GM21360 (cell line): ENCODE measurements at regions not wholly inside any gene's neighbourhood (a gene's known extent, or its start where the extent isn't known, plus 50 kb on each side); places are given as distances from the start of the nearest gene placed in this dataset.
A peak's percentile ranks its signal among the peaks of the same experiment; 100 is the strongest.

Experiments used
- ATAC-seq: cut with Tn5 transposase; IDR thresholded peaks from one replicate; pipeline ENCODE4 v1.9.1; 2021; ENCODE audit warnings: mild to moderate bottlenecking, moderate library complexity; ENCODE audit not compliant: unreplicated experiment

DNA sequence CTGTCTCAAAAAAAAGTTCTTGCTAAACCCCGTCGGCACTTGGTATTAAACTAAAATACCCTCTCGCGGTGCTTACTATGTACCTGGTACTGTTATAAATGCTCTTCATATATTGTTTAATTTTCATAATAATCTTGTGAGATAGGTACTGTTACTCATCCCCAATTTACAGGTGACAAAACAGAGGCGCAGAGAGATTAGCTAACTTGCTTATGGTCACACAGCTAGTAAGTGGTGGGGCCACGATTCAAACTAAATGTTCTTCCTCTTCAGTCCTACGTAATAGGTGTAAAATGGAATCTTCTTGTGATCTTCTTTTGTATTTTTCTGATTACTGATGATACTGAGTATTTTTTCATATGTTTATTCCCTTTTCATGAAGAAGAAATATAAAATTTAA is 51.3 kb downstream of the TET3 start:
- no peak for ATAC-seq

DNA sequence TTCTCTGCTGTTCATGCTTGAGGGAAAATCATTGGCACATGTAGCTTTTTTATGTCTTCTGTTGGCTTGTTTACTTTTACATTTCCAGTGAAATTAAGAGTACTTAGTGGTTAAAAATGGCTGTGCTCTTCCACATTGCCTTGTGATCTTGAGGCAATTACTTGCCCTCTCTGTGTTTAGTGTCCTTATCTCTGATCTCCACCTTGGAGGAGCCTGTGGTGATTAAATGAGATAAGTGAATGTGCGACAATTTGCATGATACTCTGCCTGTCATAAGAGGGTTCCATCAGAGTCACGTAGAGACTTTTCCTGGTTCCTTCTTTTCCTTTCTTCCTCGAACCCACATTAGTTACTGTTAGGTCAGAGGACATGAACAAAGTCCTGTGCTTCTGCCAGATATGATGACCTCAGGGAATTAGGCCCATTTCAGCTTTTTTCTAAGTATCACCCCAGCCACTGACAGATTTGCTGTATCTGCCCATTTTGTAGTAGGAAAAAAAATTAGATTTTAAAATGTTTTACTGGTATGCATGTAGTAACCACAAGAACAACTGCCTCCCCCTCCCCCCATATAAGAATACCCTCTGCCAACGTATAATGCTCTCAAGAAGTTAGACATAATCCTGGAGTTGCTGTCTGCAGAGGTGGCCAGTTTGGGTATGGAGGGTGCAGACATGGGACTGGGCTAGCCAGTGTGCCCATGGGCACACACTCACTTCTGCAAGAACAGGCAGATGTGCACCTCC is 51.9 kb downstream of the TET3 start:
- no peak for ATAC-seq

DNA sequence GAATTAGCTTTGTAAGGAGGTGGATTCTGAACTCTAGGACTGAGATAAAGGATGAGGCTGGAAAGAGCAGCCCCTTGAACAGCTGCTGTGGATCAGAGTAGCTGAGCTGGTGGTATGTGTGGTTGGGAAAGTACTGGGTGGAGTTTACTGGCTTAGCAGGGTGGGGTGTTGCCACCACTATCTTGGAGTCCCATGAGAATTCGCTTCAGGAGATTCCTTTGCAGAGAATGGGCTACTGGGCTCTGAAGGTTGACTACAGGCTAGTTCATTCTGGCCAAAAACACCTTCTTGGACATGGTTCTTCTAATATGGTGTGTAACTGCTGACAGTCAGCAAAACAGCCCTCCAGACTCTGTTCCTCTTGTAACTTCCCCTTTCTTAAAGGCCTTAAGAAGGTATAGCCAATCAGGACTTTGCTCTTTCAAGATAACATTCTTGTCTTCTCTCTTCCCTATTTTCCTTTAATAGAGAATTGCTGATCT is 52.7 kb downstream of the TET3 start:
- ATAC-seq = peak; percentile 36

DNA sequence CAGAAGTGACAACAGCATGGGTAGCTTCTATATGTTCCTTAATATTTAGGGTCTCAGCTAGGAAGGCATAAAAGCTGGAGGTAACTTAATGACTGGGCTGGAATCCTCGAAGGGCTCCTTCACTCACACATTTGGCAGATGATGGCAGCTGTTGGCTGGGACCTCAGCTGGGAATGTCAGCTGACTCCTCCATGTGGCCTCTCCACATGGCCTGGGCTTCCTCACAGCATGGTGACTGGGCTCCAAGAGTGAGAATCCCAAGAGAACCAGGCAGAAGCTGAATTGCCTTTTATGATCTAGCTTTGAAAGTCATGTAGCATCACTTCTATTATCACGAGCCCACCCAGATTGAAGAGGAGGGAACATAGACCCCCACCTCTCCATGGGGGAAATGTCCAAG is 54.9 kb downstream of the TET3 start:
- no peak for ATAC-seq

DNA sequence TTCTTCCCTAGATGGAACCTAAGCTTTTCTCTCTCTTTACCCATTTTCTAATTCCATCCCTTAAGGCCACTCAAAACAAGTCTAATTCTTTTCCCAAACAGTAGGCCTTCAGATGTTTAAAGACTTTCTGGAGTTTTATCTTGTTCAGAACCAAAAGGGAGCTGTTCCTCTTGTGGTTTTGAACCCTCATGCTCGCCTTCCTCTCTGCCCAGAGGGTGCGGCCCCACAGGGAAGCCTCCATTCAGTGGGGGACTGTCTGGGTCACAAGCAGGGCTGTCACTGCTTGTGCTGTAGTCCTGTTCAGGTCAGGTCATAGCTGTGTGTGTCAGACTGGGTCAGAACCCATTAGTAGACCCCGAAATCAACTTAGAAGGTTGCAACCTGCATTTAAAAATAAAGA is 56.5 kb downstream of the TET3 start:
- no peak for ATAC-seq

DNA sequence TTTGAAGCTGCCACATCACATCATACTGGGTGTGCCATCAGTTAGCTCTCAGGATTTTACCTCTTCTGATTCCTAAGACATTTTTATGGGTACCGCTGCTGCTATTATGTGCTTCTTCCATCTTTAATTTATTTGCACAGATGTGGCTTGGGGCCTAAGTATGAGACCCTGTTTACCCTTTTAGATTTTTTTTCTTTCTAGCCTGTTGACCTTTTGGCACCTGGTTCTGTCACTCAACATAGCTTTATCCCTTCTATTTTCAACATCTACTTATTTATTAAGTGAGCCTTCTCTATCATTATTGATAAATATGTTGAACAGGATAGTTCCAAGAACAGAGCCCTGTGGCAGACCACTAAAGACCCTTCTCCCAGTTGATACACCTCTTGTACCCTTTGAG is 57.0 kb downstream of the TET3 start:
- no peak for ATAC-seq

DNA sequence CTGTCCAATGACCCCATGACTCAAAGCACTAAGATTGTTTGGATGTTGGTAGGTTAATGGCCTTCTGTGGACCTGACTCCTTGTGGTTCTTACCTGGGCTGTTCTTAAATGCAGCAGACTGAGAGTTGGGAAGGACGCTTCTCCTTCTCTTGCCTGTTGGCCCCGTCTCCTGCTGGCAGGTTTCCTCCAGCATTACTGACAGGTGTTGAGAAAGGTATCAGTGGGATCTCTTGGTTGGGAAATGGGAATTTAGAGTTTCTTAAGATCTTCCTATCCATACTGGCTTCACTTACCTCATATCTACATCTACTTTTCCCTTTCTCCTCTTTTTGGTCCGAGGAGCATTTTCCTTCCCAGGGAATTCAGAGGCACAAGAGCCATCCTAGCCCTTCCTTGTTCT is 57.9 kb downstream of the TET3 start:
- ATAC-seq = no peak

DNA sequence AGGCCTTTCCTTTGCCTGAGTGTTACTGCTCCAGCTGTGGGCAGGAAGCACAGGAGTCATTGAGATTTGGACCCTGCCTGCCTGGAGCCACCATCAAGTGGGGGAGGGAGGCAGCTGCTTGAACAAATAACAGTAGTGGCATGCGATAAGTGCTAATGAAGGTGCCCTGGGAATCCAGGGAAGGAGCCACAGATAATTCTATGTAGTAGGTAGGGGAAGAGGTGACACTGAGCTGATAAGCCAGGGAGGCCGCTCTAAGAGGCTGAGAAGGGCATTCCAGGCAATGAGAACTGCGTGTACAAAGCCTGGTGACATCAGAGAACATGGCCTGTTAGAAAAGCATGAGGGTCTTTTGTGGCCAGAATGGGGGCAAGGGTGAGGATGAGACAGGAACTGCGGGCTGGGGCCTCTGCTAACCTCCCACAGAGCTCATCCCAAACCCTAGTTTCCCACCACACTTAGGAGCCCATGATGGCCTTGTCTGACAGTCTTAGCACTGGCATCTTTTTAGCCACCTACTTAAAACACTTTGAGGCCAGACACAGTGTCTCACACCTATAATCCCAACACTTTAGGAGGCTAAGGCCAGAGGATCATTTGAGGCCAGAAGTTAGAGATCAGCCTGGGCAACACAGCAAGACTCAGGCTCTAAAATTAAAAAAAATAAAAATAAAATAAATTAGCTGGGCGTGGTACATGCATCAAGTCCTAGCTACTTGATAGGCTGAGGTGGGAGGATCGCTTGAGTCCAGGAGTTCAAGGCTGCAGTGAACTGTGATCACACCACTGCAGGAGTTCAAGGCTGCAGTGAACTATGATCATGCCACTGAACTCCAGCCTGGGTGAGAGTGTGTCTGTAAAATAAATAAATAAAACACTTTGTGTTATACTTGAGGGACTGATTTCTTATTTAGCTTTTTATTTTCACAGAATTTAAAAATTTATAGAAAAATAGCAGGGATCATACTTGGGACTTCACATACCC is 58.9 kb downstream of the TET3 start:
- ATAC-seq = no peak

DNA sequence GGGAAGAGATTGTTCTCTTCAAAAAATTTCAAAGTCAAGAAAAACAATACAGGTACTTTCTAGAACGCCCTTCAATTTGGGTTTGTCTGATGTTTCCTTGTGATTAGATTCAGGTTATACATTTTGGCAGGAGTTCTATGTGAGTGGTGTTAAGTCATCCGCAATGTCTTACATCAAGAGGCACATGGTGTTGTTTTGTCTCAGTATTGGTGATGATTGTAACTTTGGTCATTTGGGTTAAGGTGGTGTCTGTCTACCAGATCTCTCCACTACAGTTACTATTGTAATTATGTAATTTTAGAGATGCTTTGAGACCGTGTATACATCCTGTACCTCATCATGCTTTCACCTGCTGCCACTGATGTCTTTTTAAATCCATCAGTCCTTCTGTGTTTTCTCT is 60.3 kb downstream of the TET3 start:
- ATAC-seq = no peak

DNA sequence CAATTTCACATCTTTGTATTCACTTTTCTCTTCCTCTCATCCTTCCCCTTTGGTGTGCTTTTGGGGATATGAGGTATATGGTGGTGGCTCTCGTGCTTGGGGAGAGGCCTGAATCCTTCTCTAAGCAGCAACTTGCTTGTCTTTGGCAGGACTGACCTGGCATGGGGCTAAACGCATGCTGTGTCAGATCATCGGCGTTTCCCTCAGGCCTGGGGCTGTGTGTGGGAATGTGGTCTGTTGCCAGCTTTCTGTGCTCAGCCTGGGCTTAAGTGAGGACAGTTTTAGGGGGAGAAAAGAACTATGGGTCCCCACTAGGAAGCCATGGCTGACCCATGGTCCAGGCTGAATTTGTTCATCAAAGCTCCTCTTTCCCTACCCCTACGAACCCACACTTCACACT is 60.7 kb downstream of the TET3 start:
- no peak for ATAC-seq

DNA sequence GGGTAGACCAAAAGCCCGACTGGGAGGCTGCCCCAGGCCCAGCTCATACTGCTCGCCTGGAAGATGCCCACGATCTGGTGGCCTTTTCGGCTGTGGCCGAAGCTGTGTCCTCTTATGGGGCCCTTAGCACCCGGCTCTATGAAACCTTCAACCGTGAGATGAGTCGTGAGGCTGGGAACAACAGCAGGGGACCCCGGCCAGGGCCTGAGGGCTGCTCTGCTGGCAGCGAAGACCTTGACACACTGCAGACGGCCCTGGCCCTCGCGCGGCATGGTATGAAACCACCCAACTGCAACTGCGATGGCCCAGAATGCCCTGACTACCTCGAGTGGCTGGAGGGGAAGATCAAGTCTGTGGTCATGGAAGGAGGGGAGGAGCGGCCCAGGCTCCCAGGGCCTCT is 61.7 kb downstream of the TET3 start:
- no peak for ATAC-seq

DNA sequence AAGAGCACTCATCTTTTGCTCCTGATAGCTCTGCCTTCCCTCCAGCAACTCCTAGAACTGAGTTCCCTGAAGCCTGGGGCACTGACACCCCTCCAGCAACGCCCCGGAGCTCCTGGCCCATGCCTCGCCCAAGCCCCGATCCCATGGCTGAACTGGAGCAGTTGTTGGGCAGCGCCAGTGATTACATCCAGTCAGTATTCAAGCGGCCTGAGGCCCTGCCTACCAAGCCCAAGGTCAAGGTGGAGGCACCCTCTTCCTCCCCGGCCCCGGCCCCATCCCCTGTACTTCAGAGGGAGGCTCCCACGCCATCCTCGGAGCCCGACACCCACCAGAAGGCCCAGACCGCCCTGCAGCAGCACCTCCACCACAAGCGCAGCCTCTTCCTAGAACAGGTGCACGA is 62.4 kb downstream of the TET3 start:
- ATAC-seq = no peak

DNA sequence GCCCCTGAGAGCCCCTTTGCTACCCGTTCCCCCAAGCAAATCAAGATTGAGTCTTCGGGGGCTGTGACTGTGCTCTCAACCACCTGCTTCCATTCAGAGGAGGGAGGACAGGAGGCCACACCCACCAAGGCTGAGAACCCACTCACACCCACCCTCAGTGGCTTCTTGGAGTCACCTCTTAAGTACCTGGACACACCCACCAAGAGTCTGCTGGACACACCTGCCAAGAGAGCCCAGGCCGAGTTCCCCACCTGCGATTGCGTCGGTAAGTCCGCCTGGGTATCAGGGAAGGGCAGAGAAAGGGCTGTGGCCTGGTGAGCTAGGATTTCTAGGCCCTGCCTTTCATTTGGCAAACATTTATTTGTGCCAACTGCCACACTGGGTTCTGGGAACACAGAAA is 63.4 kb downstream of the TET3 start:
- no peak for ATAC-seq

DNA sequence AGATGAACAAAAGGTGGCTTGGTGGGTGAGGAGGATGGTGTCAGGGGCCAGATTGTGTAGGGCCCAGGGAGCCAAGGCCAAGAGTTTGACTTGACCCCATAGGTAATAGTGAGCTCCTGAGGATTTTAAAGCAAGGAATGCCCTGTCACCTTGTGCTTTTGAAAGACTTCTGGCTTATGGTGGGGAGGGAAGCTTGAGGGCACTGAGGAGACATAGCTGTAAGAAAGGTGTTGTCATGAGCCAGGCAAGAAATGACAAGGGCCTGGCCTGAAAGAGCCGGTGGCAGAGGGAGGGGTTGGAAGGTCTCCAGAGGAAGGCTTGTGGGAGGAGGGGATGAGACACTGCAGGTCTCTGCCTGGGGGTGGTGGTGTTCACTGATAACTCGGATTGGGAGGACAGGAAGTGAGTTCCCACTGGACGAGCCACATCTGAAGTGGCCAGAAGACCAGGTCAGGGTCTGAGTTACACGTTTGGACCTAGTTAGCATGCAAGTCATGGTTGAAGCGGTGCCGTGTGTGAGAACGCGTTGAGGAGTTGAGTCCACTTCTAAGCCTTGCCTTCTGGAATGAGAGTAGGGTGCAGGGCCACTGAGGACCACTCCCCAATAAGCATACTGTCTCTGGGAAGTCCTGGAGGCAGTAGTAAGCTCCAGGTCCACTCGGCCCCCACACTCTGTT is 64.3 kb downstream of the TET3 start:
- no peak for ATAC-seq

DNA sequence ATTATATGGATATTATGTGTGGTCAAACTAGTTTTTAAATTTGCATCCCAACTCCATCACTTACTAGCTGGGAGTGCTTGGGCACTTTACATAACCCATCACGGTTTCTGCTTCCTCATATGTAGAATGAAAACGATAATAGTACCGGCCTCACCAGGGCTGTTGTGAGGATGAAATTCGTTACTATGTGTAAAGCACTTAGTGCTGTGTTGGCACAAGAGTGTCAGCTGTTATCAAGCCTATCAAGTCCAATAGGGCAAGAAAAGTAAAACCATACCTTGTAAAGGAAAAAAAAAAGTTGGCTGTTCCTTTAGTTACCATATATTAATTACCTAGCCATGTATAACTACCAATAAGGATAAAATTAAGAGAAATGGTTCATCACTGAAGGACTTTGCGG is 65.4 kb downstream of the TET3 start:
- ATAC-seq = no peak

DNA sequence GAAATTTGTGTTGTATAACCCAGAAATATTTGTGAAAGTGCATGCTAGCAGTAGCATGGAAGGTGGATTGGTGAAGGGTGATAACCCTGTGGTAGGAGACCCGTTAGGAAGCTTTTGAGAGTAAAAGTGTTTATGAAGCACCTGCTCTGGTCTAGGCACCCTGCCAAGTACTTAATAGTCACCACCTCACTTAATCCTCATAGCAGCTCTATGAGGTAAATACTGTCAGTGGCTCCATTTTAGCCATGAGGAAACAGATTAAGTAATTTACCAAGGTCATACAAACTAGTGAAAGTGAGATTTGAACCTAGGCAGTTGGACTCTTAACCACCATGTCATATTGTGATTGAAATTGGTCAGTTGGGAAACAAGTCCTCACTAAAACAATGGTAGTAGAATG is 66.8 kb downstream of the TET3 start:
- no peak for ATAC-seq

DNA sequence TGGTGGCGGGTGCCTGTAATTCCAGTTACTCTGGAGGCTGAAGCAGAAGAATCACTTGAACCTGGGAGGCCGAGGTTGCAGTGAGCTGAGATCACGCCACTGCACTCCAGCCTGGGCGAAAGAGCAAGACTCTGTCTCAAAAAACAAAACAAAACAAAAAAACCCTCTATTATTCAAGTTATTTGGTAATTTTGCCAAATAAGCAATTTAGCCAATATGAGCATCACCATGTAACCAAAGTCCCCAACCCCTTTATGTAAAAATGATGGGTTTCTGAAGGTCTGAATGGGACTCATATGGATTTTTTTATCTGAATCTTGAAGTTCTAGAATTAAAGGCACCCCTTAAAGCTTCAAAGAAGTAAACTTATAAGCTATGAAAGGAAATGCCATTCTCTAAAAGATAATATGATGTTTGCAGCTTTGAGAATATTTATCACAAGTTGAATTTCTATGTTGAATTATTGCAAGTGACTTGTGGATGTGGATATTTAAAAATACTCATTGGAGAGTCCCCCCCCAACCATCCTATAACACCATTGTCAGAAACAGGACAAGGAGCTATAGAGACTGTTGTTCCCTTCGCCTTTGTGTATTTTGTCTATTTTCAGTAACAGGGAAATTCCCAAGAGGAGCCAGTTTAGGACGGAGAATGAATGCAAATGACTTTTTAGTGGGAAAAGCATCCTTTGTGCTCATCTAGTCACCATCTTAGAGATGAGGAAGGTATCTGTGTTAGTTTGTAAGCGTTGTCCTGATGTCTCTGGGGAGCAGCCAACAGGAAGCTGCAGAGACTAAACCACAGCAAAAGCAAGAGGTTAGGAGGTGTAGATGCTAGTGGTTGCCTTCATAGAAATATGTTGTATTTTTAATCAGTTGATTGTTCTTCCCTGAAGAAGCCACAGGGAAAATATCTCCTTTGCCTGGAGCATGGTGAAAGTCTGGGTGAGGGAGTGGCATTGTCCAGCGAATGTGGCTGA is 68.3 kb downstream of the TET3 start:
- ATAC-seq = no peak

DNA sequence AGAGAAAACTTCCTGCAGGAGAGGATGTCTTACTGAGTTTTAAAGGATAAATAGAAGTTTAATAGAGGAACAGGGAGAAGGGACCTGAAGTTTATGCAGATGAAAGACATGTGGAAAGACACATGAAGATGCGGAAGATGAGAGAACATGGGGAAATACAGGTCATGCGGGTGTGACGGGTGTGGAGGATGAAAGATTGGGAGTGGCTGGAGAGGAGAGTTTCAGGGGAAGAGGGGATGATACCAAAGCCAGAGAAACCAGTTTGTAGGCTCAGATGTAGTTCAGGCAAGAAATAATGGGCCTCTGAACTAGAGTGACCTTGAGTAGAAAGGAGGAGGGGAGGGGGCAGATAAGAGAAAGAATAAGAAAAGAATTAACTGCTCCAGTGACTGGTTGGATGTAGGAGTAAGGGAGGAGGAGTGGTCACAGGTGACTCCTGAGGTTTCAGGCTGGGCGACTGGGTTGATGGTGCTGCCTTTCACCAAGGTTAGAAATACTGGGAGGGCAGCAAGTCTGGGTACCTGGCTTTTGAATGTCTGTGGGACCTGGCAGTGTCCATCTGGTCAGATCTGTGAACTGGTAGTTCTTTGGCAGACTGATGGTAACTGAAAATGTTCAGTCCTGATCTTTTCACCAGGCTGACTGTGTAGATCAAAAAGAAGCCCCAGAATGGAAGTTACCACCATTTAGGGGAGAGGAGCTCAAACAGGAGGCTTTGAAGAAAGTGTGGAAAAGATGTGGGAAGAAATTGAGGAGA is 69.4 kb downstream of the TET3 start:
- no peak for ATAC-seq

DNA sequence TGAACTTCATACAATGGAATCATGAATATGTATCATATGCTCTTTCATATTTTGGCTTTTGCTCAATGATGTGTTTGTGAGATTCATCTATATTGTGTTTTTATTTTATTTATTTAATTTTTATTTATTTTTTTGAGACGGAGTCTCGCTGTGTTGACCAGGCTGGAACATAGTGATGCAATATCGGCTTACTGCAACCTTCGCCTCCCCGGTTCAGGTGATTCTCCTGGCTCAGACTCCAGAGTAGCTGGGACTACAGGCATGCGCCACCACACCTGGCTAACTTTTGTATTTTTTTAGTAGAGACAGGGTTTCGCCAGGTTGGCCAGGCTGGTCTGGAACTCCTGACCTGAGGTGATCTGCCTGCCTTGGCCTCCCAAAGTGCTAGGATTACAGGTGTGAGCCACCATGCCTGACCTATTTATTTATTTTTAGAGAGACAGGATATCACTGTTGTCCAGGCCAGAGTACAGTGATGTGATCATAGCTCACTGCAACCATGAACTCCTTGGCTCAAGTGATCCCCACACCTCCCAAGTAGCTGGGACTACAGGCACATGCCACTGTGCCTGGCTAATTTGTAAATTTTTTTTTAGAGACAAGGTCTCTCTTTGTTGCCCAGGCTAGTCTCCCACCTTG is 74.5 kb downstream of the TET3 start:
- ATAC-seq = no peak
